Heart left ventricle (tissue), 13 donors: ENCODE measurements at regions not wholly inside any gene's neighbourhood (a gene's known extent, or its start where the extent isn't known, plus 50 kb on each side); places are given as distances from the start of the nearest gene placed in this dataset.

Source experiments
- CTCF ChIP-seq, 12 donors: fragments of 200-600 bp; sonication (generic) in 4 of 12; IDR thresholded peaks; one replicate each; pipeline versions ENCODE4 v1.5.0 to v1.8.0; 2018 to 2022; ENCODE audit warnings: antibody characterized with exemption in 12 of 12, mild to moderate bottlenecking in 5 of 12
- POLR2A ChIP-seq, 2 donors: fragments of 450-650 bp; IDR thresholded peaks; one replicate each; pipeline ENCODE4 v1.6.1; 2017; ENCODE audit warnings: antibody characterized with exemption in 2 of 2, mild to moderate bottlenecking in 2 of 2, moderate library complexity in 2 of 2
- donor health status: ischemic (EF 13 %, LVEDD 7.1; RV severe dilation, severe dysfunction).
- donor health status: DM: no; HTN: yes; CAD: no.
- donor health status: DM: no; HTN: no; CAD: no.
- donor health status: ischemic (EF 25% LVEDD 6.9; RV normal size, moderate dysfunction).
- donor health status: ischemic (EF 25% LVEDD 5.7; RV mildly dilated, moderate dysfunction).
- donor health status: ischemic (EF 35%, LVEDD 5.7; RV mildly dilated, moderate dysfunction).
- donor health status: nonischemic (EF 11% LVEDD 7.7; RV severe dilation, severe dysfunction).
- donor health status: DM: yes; HTN: yes; CAD: no.
- donor health status: PGD.
- donor health status: ischemic (EF 29% LVEDD 5.4; RV normal size, mild dysfunction).
- donor health status: nonischemic (EF 23%, LVEDD 6.1; RV moderate dilation, normal function).

- TF ChIP-seq CTCF (IDR thresholded peaks at IDR 0.05) (no peak), POLR2A (IDR thresholded peaks at IDR 0.05) (no peak)
These were observed 154.9 kb upstream of the TRPC4 start for GRCh38 chr13:38024431-38024830.
